SK-N-SH treated with all-trans-retinoic acid at 6 μM for 48 hours (cell line): ENCODE measurements at regions not wholly inside any gene's neighbourhood (a gene's known extent, or its start where the extent isn't known, plus 50 kb on each side); places are given as distances from the start of the nearest gene placed in this dataset.

Experiments used
- ATAC-seq: fragments of 200-7000 bp; cut with Tn5 transposase; 3 replicates; pipeline ENCODE4 v1.9.1; 2020; ENCODE audit warnings: mild to moderate bottlenecking, moderate library complexity
- ARNTL ChIP-seq: fragments of 450-650 bp; formaldehyde crosslinking; IDR thresholded peaks from 2 replicates; pipeline ENCODE4 v1.5.0; 2020; ENCODE audit warnings: low read depth, mild to moderate bottlenecking, moderate library complexity, borderline replicate concordance
- BACH2 ChIP-seq: fragments of 250-450 bp; sonication (Bioruptor Pico); IDR thresholded peaks from 2 replicates; pipeline ENCODE4 v1.9.0; 2021; ENCODE audit warnings: mild to moderate bottlenecking, borderline replicate concordance
- CREB5 ChIP-seq: fragments of 250-450 bp; sonication (Bioruptor Pico); IDR thresholded peaks from 2 replicates; pipeline ENCODE4 v1.5.1; 2020; ENCODE audit warnings: low read depth, mild to moderate bottlenecking, moderate library complexity
- CSDC2 ChIP-seq: fragments of 250-450 bp; sonication (Bioruptor Pico); IDR thresholded peaks from 2 replicates; pipeline ENCODE4 v1.5.0; 2020; ENCODE audit warnings: mild to moderate bottlenecking, moderate library complexity
- CSRNP3 ChIP-seq: fragments of 250-450 bp; sonication (Bioruptor Pico); IDR thresholded peaks from 2 replicates; pipeline ENCODE4 v1.5.1; 2021; ENCODE audit warnings: mild to moderate bottlenecking, moderate library complexity
- ESRRG ChIP-seq: fragments of 250-450 bp; sonication (Bioruptor Pico); IDR thresholded peaks from 2 replicates; pipeline ENCODE4 v1.6.1; 2021; ENCODE audit warnings: mild to moderate bottlenecking
- GLIS3 ChIP-seq: fragments of 250-450 bp; sonication (Bioruptor Pico); IDR thresholded peaks from 2 replicates; pipeline ENCODE4 v1.5.0; 2020; ENCODE audit warnings: mild to moderate bottlenecking, moderate library complexity
- ISL1 ChIP-seq: fragments of 250-450 bp; sonication (Bioruptor Pico); IDR thresholded peaks from 2 replicates; pipeline ENCODE4 v2.1.2; 2022; ENCODE audit warnings: mild to moderate bottlenecking, moderate library complexity
- OSR1 ChIP-seq: fragments of 250-450 bp; sonication (Bioruptor Pico); IDR thresholded peaks from 2 replicates; pipeline ENCODE4 v1.8.0; 2022; ENCODE audit warnings: moderate library complexity, mild to moderate bottlenecking, inconsistent platforms
- PATZ1 ChIP-seq: fragments of 250-450 bp; sonication (Bioruptor Pico); IDR thresholded peaks from 2 replicates; pipeline ENCODE4 v1.8.0; 2020; ENCODE audit warnings: mild to moderate bottlenecking, moderate library complexity, borderline replicate concordance
- RARB ChIP-seq: fragments of 250-450 bp; sonication (Bioruptor Pico); IDR thresholded peaks from 2 replicates; pipeline ENCODE4 v1.8.0; 2021; ENCODE audit warnings: mild to moderate bottlenecking, moderate library complexity
- SNAI2 ChIP-seq: fragments of 250-450 bp; sonication (Bioruptor Pico); IDR thresholded peaks from 2 replicates; pipeline ENCODE4 v1.5.0; 2020; ENCODE audit warnings: mild to moderate bottlenecking, moderate library complexity
- TCF4 ChIP-seq: fragments of 250-450 bp; sonication (Bioruptor Pico); IDR thresholded peaks from 2 replicates; pipeline ENCODE4 v1.8.0; 2021; ENCODE audit warnings: mild to moderate bottlenecking, moderate library complexity, borderline replicate concordance
- TOX ChIP-seq: fragments of 250-450 bp; sonication (Bioruptor Pico); IDR thresholded peaks from 2 replicates; pipeline ENCODE4 v1.8.0; 2021; ENCODE audit warnings: mild to moderate bottlenecking, moderate library complexity, borderline replicate concordance
- ZC3H10 ChIP-seq: fragments of 250-450 bp; sonication (Bioruptor Pico); IDR thresholded peaks from 2 replicates; pipeline ENCODE4 v1.5.1; 2021; ENCODE audit warnings: mild to moderate bottlenecking, moderate library complexity
- ZFP3 ChIP-seq: fragments of 250-450 bp; sonication (Bioruptor Pico); IDR thresholded peaks from 2 replicates; pipeline ENCODE4 v1.5.0; 2020; ENCODE audit warnings: mild to moderate bottlenecking, moderate library complexity
- ZFP30 ChIP-seq: fragments of 450-650 bp; formaldehyde crosslinking; IDR thresholded peaks from 2 replicates; pipeline ENCODE4 v1.5.0; 2022; ENCODE audit warnings: mild to moderate bottlenecking, moderate library complexity
- ZNF565 ChIP-seq: fragments of 450-650 bp; formaldehyde crosslinking; conservative IDR thresholded peaks from 2 replicates; pipeline ENCODE4 v1.5.0; 2020; ENCODE audit warnings: low read depth, mild to moderate bottlenecking, moderate library complexity
- ZNF70 ChIP-seq: fragments of 450-650 bp; formaldehyde crosslinking; IDR thresholded peaks from 2 replicates; pipeline ENCODE4 v1.5.0; 2020; ENCODE audit warnings: mild to moderate bottlenecking, moderate library complexity
- ZNF8 ChIP-seq: fragments of 450-650 bp; formaldehyde crosslinking; IDR thresholded peaks from 2 replicates; pipeline ENCODE4 v1.5.0; 2020; ENCODE audit warnings: mild to moderate bottlenecking, moderate library complexity
- TF ChIP-seq, protein P1 (sequence below): fragments of 250-450 bp; sonication (Bioruptor Pico); IDR thresholded peaks from 2 replicates; pipeline ENCODE4 v1.5.0; 2020; ENCODE audit warnings: mild to moderate bottlenecking, moderate library complexity

DNA sequence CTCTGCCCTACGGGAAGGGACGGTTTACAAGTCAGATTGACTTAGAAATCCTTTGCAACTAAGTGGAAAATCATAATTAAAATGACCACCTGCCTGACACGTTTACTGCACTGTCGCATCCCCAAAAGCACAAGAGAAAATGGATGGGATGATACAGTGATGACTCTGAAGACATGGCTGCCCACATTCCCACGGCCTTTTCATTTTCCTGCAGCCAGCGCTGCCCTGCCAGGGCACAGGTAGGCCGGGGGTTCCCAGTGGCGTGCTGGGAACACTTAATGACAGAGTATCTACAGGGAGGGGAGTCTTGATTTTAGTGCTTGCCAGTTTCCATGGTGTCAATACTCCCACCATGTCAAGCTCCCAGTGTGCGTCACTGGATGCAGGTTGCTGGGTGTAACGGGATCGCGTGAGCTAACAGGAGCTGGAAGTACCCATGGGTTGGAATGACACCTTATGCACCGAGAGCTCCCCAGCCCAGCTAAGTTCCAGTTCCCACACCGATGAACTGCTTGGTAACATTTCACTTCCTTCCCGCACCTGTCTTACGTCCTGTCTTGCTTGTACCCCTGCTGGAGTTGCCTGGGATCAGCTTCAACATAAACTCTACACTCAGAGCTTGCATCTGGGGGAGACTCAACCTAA, 129.0 kb downstream of the ANKRD60 start:
- TF ChIP-seq ZFP3 (CRISPR knock-in tag) (no peak), ZNF70 (no peak), ZNF8 (no peak), TCF4 (CRISPR knock-in tag) (no peak), GLIS3 (CRISPR knock-in tag) (no peak), BACH2 (CRISPR knock-in tag) (no peak), ISL1 (CRISPR knock-in tag) (no peak), ZNF565 (CRISPR knock-in tag) (no peak), SNAI2 (CRISPR knock-in tag) (no peak), RARB (CRISPR knock-in tag) (no peak), CSDC2 (CRISPR knock-in tag) (no peak), OSR1 (CRISPR knock-in tag) (no peak), CREB5 (CRISPR knock-in tag) (no peak), ESRRG (no peak), ARNTL (no peak)
- TF ChIP-seq, protein P1, sequence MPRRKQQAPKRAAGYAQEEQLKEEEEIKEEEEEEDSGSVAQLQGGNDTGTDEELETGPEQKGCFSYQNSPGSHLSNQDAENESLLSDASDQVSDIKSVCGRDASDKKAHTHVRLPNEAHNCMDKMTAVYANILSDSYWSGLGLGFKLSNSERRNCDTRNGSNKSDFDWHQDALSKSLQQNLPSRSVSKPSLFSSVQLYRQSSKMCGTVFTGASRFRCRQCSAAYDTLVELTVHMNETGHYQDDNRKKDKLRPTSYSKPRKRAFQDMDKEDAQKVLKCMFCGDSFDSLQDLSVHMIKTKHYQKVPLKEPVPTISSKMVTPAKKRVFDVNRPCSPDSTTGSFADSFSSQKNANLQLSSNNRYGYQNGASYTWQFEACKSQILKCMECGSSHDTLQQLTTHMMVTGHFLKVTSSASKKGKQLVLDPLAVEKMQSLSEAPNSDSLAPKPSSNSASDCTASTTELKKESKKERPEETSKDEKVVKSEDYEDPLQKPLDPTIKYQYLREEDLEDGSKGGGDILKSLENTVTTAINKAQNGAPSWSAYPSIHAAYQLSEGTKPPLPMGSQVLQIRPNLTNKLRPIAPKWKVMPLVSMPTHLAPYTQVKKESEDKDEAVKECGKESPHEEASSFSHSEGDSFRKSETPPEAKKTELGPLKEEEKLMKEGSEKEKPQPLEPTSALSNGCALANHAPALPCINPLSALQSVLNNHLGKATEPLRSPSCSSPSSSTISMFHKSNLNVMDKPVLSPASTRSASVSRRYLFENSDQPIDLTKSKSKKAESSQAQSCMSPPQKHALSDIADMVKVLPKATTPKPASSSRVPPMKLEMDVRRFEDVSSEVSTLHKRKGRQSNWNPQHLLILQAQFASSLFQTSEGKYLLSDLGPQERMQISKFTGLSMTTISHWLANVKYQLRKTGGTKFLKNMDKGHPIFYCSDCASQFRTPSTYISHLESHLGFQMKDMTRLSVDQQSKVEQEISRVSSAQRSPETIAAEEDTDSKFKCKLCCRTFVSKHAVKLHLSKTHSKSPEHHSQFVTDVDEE = no peak
- no peak for ATAC-seq

- TF ChIP-seq PATZ1 (no peak), ISL1 (CRISPR knock-in tag) (no peak), CREB5 (CRISPR knock-in tag) (no peak), ZC3H10 (no peak), ZFP3 (CRISPR knock-in tag) (no peak), ZNF70 (no peak), CSDC2 (CRISPR knock-in tag) (no peak), ZFP30 (CRISPR knock-in tag) (no peak), SNAI2 (CRISPR knock-in tag) (no peak), ARNTL (no peak), BACH2 (CRISPR knock-in tag) (no peak), TOX (CRISPR knock-in tag) (no peak), CSRNP3 (CRISPR knock-in tag) (no peak)
- TF ChIP-seq, protein P1 = no peak
- no peak for ATAC-seq
Measured at GRCh38 chr20:58098571-58098970, 129.9 kb downstream of the ANKRD60 start.
